ENCODE measurements at regions not wholly inside any gene's neighbourhood (a gene's known extent, or its start where the extent isn't known, plus 50 kb on each side); places are given as distances from the start of the nearest gene placed in this dataset.

DNA sequence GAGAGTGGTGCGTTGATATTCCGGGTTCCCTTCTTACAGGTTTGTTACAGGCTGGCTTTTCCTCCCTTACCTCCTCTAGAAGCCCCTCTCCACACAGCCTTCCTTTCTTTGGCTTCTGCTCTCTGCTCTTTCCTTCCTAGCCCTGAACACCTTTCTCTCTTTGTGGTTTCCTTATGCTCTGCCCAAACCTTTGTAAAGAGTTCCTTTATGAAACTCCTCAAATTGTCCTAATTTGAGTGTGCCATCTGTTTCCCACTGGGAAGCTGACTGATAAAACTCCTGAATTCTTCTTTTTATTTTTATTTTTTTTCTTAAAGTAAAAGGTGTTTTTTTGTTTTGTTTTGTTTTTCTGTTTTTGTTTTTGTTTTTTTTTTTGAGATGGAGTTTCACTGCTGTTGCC is 60.1 kb upstream of the OTX2 start:
- H3K4me3 ChIP-seq (ENCODE audit: low read depth in 1 of 2, low read length in 1 of 2), result no peak overlapping the region
- TF ChIP-seq CTCF (IDR thresholded peaks at IDR 0.05), result no peak

GRCh38 chr14:56868660-56869059 is 58.4 kb upstream of the OTX2 start:
- Histone ChIP-seq H3K27ac (no peak overlapping the region), H3K4me3 (ENCODE audit: low read depth in 1 of 2, low read length in 1 of 2) (no peak overlapping the region), H3K4me1 (ENCODE audit: control insufficient read depth in 1 of 2, insufficient read depth in 1 of 2, low read depth in 1 of 2, low read length in 1 of 2) (no peaks in the 10 kb centered on the region), H3K36me3 (no peaks in the 10 kb centered on the region), H3K27me3 (no peaks in the 10 kb centered on the region), H3K9me3 (no peaks in the 10 kb centered on the region)
- TF ChIP-seq CTCF (IDR thresholded peaks at IDR 0.05), result no peak

More for the DNA sequence above, 60.1 kb upstream of the OTX2 start:
- Histone ChIP-seq H3K36me3 (no peaks in the 10 kb centered on the region), H3K4me1 (ENCODE audit: control insufficient read depth in 1 of 2, insufficient read depth in 1 of 2, low read depth in 1 of 2, low read length in 1 of 2) (no peaks in the 10 kb centered on the region), H3K27me3 (no peaks in the 10 kb centered on the region), H3K27ac (no peak overlapping the region), H3K9me3 (no peaks in the 10 kb centered on the region)

GRCh38 chr14:56862836-56863235 is 52.6 kb upstream of the OTX2 start:
- Histone ChIP-seq H3K9me3 (no peaks in the 10 kb centered on the region), H3K4me3 (ENCODE audit: low read depth in 1 of 2, low read length in 1 of 2) (no peak overlapping the region), H3K36me3 (no peaks in the 10 kb centered on the region), H3K27me3 (peaks cover 3% of the 10 kb centered on the region), H3K27ac (no peak overlapping the region), H3K4me1 (ENCODE audit: control insufficient read depth in 1 of 2, insufficient read depth in 1 of 2, low read depth in 1 of 2, low read length in 1 of 2) (no peaks in the 10 kb centered on the region)
- TF ChIP-seq CTCF (IDR thresholded peaks at IDR 0.05), result no peak

GRCh38 chr14:56860441-56860840 is 50.2 kb upstream of the OTX2 start:
- Histone ChIP-seq H3K27me3 (peaks cover 26% of the 10 kb centered on the region), H3K4me1 (ENCODE audit: control insufficient read depth in 1 of 2, insufficient read depth in 1 of 2, low read depth in 1 of 2, low read length in 1 of 2) (no peaks in the 10 kb centered on the region), H3K9me3 (no peaks in the 10 kb centered on the region), H3K36me3 (no peaks in the 10 kb centered on the region), H3K4me3 (ENCODE audit: low read depth in 1 of 2, low read length in 1 of 2) (no peak overlapping the region), H3K27ac (no peak overlapping the region)
- TF ChIP-seq CTCF (IDR thresholded peaks at IDR 0.05), result no peak

All from neutrophil (primary cell).